Retinal pigment epithelial cell (primary cell): ENCODE measurements at regions not wholly inside any gene's neighbourhood (a gene's known extent, or its start where the extent isn't known, plus 50 kb on each side); places are given as distances from the start of the nearest gene placed in this dataset.

Experiments
- DNase-seq: peaks from one replicate; pipeline ENCODE4 v3.0.0-alpha.2; 2010; ENCODE audit warnings: low read depth
- H3K4me3 ChIP-seq: 2 replicates; pipeline ENCODE4 v1.5.1; 2011; ENCODE audit warnings: mild to moderate bottlenecking, low read length, control low read depth, moderate library complexity
- CTCF ChIP-seq: conservative IDR thresholded peaks from 2 replicates; pipeline ENCODE4 v1.5.1; 2011; ENCODE audit warnings: low read depth, low read length, control low read depth, inconsistent platforms

DNA sequence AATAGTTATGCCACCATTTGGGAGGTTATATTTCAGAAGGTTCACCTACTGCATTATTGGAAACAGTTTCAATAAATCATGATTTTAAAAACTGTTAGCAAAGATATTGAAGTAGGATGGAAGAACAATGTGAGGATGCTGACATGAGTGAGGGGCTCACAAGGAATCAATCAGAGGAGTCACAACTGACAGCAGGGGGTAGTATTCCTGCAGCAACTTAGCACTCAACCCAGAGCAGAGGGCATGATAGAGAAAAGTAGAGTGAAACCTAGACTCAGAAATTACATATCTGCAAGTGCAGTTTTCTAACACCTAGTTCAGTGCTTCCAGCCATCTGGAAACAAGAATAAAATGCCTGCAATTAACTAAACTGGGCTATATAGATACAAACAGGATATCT, 772.5 kb upstream of the USP15 start:
- DNase-seq: no peak
- no peak overlapping the region for H3K4me3 ChIP-seq
- TF ChIP-seq CTCF: no peak

- no peak for DNase-seq
Observed at GRCh38 chr12:61490526-61491498, 769.4 kb upstream of the USP15 start.

GRCh38 chr12:61502179-61502578, 758.0 kb upstream of the USP15 start:
- no peak overlapping the region for H3K4me3 ChIP-seq
- TF ChIP-seq CTCF: no peak
- DNase-seq: no peak

More at GRCh38 chr12:61490526-61491498, 769.4 kb upstream of the USP15 start:
- no peak overlapping the region for H3K4me3 ChIP-seq
- no peak for TF ChIP-seq CTCF

- no peak for TF ChIP-seq CTCF
- no peak overlapping the region for H3K4me3 ChIP-seq
- DNase-seq: no peak
Observed at GRCh38 chr12:61504396-61505080, 755.7 kb upstream of the USP15 start.

DNA sequence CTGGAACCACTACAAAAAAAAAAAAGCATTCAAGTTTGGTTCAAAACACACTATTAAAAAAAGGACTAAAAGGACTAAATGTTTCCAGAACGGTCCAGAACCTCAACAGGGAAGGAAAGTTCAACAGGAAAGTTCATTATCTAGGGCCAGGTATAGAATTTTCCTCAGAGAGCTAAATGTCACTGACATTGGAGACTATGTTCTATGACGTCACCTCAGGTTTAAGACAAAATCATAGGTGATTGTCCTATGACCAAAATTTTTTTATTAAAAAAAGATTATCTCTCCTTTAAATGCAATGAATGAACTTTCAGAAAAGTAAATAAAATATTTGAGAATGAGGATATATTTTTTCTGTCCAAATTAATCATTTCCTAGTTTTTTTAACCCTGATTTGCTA, 746.7 kb upstream of the USP15 start:
- H3K4me3 ChIP-seq: no peak overlapping the region
- TF ChIP-seq CTCF: no peak
- no peak for DNase-seq

GRCh38 chr12:61514016-61514415, 746.2 kb upstream of the USP15 start:
- no peak for DNase-seq
- no peak for TF ChIP-seq CTCF
- H3K4me3 ChIP-seq: no peak overlapping the region

GRCh38 chr12:61521258-61521657, 738.9 kb upstream of the USP15 start:
- no peak overlapping the region for H3K4me3 ChIP-seq
- no peak for DNase-seq
- TF ChIP-seq CTCF: no peak
